Transverse colon (tissue), 4 donors: ENCODE measurements at regions not wholly inside any gene's neighbourhood (a gene's known extent, or its start where the extent isn't known, plus 50 kb on each side); places are given as distances from the start of the nearest gene placed in this dataset.

Experiments
- DNase-seq: peaks from one replicate; pipeline ENCODE4 v3.0.0-alpha.2; 2019
- H3K27ac ChIP-seq, 4 donors: fragments of 200-600 bp; sonication (generic); 2 replicates each; pipeline ENCODE4 v1.5.1; 2016 to 2018; ENCODE audit warnings: inconsistent platforms in 4 of 4
- H3K27me3 ChIP-seq: fragments of 200-600 bp; sonication (generic); 2 replicates; pipeline ENCODE4 v1.5.1; 2017; ENCODE audit warnings: inconsistent platforms
- H3K36me3 ChIP-seq, 4 donors: fragments of 200-600 bp; sonication (generic); 2 replicates each; pipeline ENCODE4 v1.5.1; 2017 to 2019; ENCODE audit warnings: inconsistent platforms in 4 of 4
- H3K4me1 ChIP-seq, 4 donors: fragments of 200-600 bp; sonication (generic); 2 replicates each; pipeline ENCODE4 v1.5.1; 2017 to 2020; ENCODE audit warnings: inconsistent platforms in 4 of 4
- H3K4me3 ChIP-seq, 4 donors: fragments of 200-600 bp; sonication (generic); 1 replicate in 1 of 4; 2 replicates in 3 of 4; pipeline versions ENCODE4 v1.5.1 to v1.6.1; 2017 to 2019; ENCODE audit warnings: inconsistent platforms in 4 of 4
- H3K9me3 ChIP-seq, 2 donors: fragments of 200-600 bp; sonication (generic); 2 replicates each; pipeline ENCODE4 v1.5.1; 2017 to 2019; ENCODE audit warnings: inconsistent platforms in 2 of 2
- EP300 ChIP-seq: sonication (generic); formaldehyde crosslinking; IDR thresholded peaks from one replicate; pipeline ENCODE4 v1.6.1; 2017; ENCODE audit warnings: antibody characterized with exemption, low read depth
- POLR2A ChIP-seq: fragments of 450-650 bp; IDR thresholded peaks from one replicate; pipeline ENCODE4 v1.6.1; 2016; ENCODE audit warnings: antibody characterized with exemption, mild to moderate bottlenecking, moderate library complexity
- POLR2AphosphoS5 ChIP-seq, 3 donors: sonication (generic); formaldehyde crosslinking; IDR thresholded peaks; one replicate each; pipeline ENCODE4 v1.6.1; 2016; ENCODE audit warnings: antibody characterized with exemption in 3 of 3
- WGBS, 2 donors: methylation state at CpG; one replicate each; pipeline ENCODE4 v1.1.5; 2018; ENCODE audit warnings: low coverage in 1 of 2; 5-methylcytosine and 5-hydroxymethylcytosine counted together
- in situ Hi-C, 4 donors: fragments of 200-750 bp; cut with MboI; loops; one replicate each; pipeline versions ENCODE4 v1.15.0 to v1.15.1; 2017; ENCODE audit warnings: low sequenced_read_pairs in 3 of 4, low pct_ligation_motif_present in 1 of 4, low pct_unique_long_range_greater_than_20kb in 1 of 4
- intact Hi-C: fragments of 100-400 bp; cut with DNase I; formaldehyde crosslinking; loops from one replicate; pipeline ENCODE4 v1.15.1; 2023; ENCODE audit warnings: low total_unique reads
- TF ChIP-seq, protein P1 (sequence below), 5 experiments: fragments of 200-600 bp in 3 of 5; fragments of 450-650 bp in 2 of 5; sonication (generic) in 3 of 5; IDR thresholded peaks; 1 replicate in 2 of 5; 2 replicates in 3 of 5; pipeline ENCODE4 v1.5.1; 2016 to 2017; ENCODE audit warnings: antibody characterized with exemption in 5 of 5, inconsistent platforms in 3 of 5, mild to moderate bottlenecking in 2 of 5, moderate library complexity in 1 of 5

DNA sequence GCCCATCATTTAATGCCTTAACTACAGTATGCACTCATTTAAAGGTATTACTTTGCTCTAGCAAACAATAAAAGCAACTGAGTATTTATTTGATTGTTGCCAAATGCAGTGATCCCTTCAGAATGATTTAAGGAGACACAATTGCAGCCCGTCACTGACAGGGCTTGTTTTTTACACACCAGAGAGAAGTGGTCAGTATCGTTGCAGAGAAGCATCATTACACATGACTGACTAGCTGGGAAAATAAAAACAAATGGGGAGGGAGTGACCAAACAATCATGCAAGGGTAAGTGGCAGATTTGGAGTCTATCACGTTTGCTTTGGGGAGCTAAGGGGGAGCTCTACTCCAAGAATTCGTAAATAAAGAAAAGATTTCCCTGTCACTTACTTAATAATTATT lies 1685.3 kb upstream of the TENM3 start:
- Histone ChIP-seq H3K27me3 (no peaks in the 10 kb centered on the region), H3K36me3 (no peaks in the 10 kb centered on the region), H3K4me3 (no peak overlapping the region), H3K27ac (no peak overlapping the region), H3K4me1 (no peaks in the 10 kb centered on the region), H3K9me3 (no peaks in the 10 kb centered on the region)
- DNase-seq = no peak
- TF ChIP-seq, protein P1, sequence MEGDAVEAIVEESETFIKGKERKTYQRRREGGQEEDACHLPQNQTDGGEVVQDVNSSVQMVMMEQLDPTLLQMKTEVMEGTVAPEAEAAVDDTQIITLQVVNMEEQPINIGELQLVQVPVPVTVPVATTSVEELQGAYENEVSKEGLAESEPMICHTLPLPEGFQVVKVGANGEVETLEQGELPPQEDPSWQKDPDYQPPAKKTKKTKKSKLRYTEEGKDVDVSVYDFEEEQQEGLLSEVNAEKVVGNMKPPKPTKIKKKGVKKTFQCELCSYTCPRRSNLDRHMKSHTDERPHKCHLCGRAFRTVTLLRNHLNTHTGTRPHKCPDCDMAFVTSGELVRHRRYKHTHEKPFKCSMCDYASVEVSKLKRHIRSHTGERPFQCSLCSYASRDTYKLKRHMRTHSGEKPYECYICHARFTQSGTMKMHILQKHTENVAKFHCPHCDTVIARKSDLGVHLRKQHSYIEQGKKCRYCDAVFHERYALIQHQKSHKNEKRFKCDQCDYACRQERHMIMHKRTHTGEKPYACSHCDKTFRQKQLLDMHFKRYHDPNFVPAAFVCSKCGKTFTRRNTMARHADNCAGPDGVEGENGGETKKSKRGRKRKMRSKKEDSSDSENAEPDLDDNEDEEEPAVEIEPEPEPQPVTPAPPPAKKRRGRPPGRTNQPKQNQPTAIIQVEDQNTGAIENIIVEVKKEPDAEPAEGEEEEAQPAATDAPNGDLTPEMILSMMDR (IDR thresholded peaks at IDR 0.05) = no peak
- TF ChIP-seq POLR2A (no peak), EP300 (no peak), POLR2AphosphoS5 (IDR thresholded peaks at IDR 0.05) (no peak)
- in situ Hi-C loops = no loop called here
- 45 to 47% methylated on average over 4 of the region's 4 CpGs for WGBS, 2 donors
- intact Hi-C loops = no loop called here

DNA sequence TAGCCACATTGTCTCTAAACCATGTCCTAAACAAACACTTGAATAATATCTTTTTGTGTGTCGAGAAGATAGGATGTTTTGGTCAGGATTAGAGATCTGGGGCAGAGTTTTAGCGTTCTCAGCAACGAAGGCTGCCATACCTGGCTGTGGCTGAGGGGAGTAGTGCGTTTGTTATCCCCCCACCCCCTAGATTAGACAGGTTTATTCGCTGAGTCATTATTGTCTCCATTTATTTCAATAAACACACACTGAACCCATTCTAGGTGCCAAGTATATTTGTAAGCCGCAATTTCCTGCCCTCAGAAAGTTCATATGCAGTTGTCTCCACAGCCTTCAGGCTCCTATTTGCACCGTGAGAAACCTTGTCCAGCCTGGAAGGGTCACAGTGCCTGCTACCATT lies 1684.8 kb upstream of the TENM3 start:
- H3K27me3 ChIP-seq = no peaks in the 10 kb centered on the region

DNA sequence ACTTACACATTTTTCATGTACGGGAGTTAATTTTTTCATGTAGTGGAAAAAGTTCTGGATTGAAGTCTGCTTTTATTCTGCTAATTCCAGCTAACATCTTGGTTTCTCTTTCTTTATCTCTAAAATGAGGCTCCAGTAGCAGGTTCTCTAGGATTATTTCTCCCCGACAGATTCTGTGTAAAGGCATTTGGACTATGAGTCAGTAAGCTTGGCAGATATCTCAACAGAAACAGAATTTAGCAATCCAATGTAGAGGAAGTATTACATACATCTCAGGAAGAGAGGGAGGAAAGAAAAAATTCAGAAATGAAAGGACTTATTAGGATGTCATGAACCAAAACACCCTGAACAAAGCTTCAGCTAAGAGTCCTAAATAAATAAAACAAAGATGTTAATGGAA lies 1682.3 kb upstream of the TENM3 start:
- no peak overlapping the region for H3K4me3 ChIP-seq
- DNase-seq = no peak
- no peaks in the 10 kb centered on the region for H3K9me3 ChIP-seq
- no peak overlapping the region for H3K27ac ChIP-seq
- H3K4me1 ChIP-seq = no peaks in the 10 kb centered on the region
- TF ChIP-seq POLR2A (no peak), POLR2AphosphoS5 (IDR thresholded peaks at IDR 0.05) (no peak), EP300 (no peak)
- TF ChIP-seq, protein P1 (IDR thresholded peaks at IDR 0.05) = no peak
- no peaks in the 10 kb centered on the region for H3K27me3 ChIP-seq
- H3K36me3 ChIP-seq = no peaks in the 10 kb centered on the region
- intact Hi-C loops = no loop called here
- WGBS, 2 donors = 33 to 42% methylated on average over 2 of the region's 2 CpGs
- in situ Hi-C loops = no loop called here

More for the DNA sequence above, 1684.8 kb upstream of the TENM3 start:
- Histone ChIP-seq H3K4me1 (no peaks in the 10 kb centered on the region), H3K36me3 (no peaks in the 10 kb centered on the region), H3K27ac (no peak overlapping the region), H3K4me3 (no peak overlapping the region), H3K9me3 (no peaks in the 10 kb centered on the region)
- in situ Hi-C loops (no loop called here), intact Hi-C loops (no loop called here)
- WGBS, 2 donors = 43 to 50% methylated on average over 7 of the region's 7 CpGs
- DNase-seq = no peak
- no peak for TF ChIP-seq POLR2AphosphoS5 (IDR thresholded peaks at IDR 0.05)
- TF ChIP-seq, protein P1 (IDR thresholded peaks at IDR 0.05) = no peak
- TF ChIP-seq EP300 = no peak
- no peak for TF ChIP-seq POLR2A

DNA sequence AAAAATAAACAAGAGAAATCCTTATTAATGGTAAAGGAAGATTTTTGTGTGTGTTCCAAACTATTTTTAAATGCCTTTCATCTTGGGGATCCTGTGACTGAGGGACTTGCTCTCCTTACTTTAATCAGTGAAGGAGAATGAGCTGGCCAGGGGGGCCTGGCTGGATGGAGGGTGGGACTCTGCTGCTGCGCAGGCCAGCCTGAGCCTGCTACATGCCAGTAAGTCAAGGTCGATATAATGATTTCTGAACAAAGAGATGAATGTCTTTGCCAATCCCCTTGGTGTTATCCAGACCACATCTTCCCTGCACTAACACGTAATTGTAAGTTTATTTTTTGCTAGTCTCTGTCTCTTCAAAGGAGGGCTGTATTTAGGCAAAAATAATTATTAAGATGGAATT lies 1679.2 kb upstream of the TENM3 start:
- Histone ChIP-seq H3K27ac (peak overlapping the region in 1 of 4 donors; percentile 1), H3K4me1 (no peaks in the 10 kb centered on the region), H3K36me3 (no peaks in the 10 kb centered on the region), H3K4me3 (no peak overlapping the region), H3K27me3 (no peaks in the 10 kb centered on the region), H3K9me3 (no peaks in the 10 kb centered on the region)
- TF ChIP-seq EP300 = no peak
- no peak for TF ChIP-seq POLR2AphosphoS5 (IDR thresholded peaks at IDR 0.05)
- TF ChIP-seq, protein P1 (IDR thresholded peaks at IDR 0.05) = no peak
- TF ChIP-seq POLR2A = no peak
- intact Hi-C loops (no loop called here), in situ Hi-C loops (no loop called here)
- WGBS, 2 donors = 20 to 54% methylated on average over 1 to 3 of the region's 3 CpGs
- DNase-seq = no peak
